Ovary (tissue), 7 donors: ENCODE measurements at regions not wholly inside any gene's neighbourhood (a gene's known extent, or its start where the extent isn't known, plus 50 kb on each side); places are given as distances from the start of the nearest gene placed in this dataset.

Experiments used
- DNase-seq, 5 donors: peaks; one replicate each; pipeline ENCODE4 v3.0.0-alpha.2; 2019 to 2020
- H3K27ac ChIP-seq, 2 donors: fragments of 200-600 bp; one replicate each; pipeline versions ENCODE4 v1.5.1 to v1.8.0; 2019 to 2022
- H3K27me3 ChIP-seq: fragments of 200-600 bp; one replicate; pipeline ENCODE4 v1.8.0; 2022
- H3K36me3 ChIP-seq: fragments of 200-600 bp; sonication (generic); one replicate; pipeline ENCODE4 v1.5.1; 2019
- H3K4me1 ChIP-seq: one replicate; pipeline ENCODE4 v1.8.1; 2013; ENCODE audit warnings: mild to moderate bottlenecking, moderate library complexity; ENCODE audit not compliant: insufficient read depth
- H3K4me3 ChIP-seq: fragments of 200-600 bp; sonication (generic); one replicate; pipeline ENCODE4 v1.5.1; 2017
- H3K9me3 ChIP-seq, 2 donors: fragments of 200-600 bp in 1 of 2; sonication (generic) in 1 of 2; one replicate each; pipeline versions ENCODE4 v1.5.1 to v1.8.1; 2013 to 2019; ENCODE audit warnings: mild to moderate bottlenecking in 1 of 2, moderate library complexity in 1 of 2
- CTCF ChIP-seq, 3 donors: fragments of 450-650 bp in 2 of 3; fragments of 200-600 bp in 1 of 3; IDR thresholded peaks; one replicate each; pipeline versions ENCODE4 v1.5.1 to v1.8.0; 2016 to 2022; ENCODE audit warnings: antibody characterized with exemption in 3 of 3, mild to moderate bottlenecking in 1 of 3
- EP300 ChIP-seq: sonication (generic); formaldehyde crosslinking; IDR thresholded peaks from one replicate; pipeline ENCODE4 v1.6.1; 2017; ENCODE audit warnings: antibody characterized with exemption
- POLR2A ChIP-seq: fragments of 450-650 bp; IDR thresholded peaks from one replicate; pipeline ENCODE4 v1.6.1; 2017; ENCODE audit warnings: antibody characterized with exemption, mild to moderate bottlenecking, moderate library complexity
- WGBS, 3 donors: extraction: QIAGEN DNeasy Blood & Tissue Kit in 1 of 3; methylation state at CpG; one replicate each; pipeline versions ENCODE4 v1.1.5 to v1.1.7; 2013 to 2017; 5-methylcytosine and 5-hydroxymethylcytosine counted together
- intact Hi-C, 4 donors: fragments of 100-400 bp; cut with DNase I; formaldehyde crosslinking; loops; one replicate each; pipeline versions ENCODE4 v1.11.0 to v1.15.1; 2022 to 2023
- donor health status: DM: no; HTN: no; CAD: no; lungs with moderate emphysema.
- donor health status: DM: no; HTN: no; CAD: no.
- donor health status: Bipolar disorder and iron deficiency.
- donor health status: DM: no; HTN: no; CAD: no.
- donor health status: DM: yes; HTN: yes; CAD: no.

DNA sequence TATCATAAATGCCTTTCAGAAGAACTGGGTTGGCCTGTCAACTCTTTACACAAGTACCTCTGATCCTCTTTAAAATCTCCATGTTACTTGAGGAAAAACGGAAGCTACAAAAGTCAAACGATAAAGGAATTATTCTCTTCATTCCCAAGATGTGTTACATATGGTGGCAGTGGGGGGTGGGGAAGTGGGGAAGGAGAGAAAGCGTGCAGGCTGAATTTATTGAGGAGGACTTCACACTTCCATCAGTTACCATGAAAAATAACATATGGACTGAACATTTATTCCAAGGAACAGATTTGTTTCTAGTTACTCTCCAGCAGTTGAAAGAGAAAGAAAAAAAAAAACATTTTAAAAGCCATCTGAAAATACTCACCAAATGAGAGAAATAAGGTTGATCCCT is 474.4 kb upstream of the DCN start:
- TF ChIP-seq EP300 (no peak), CTCF (IDR thresholded peaks at IDR 0.05) (no peak), POLR2A (no peak)
- no peak overlapping the region for H3K4me3 ChIP-seq
- H3K36me3 ChIP-seq = no peaks in the 10 kb centered on the region
- no peak for DNase-seq
- no peaks in the 10 kb centered on the region for H3K27me3 ChIP-seq
- no peaks in the 10 kb centered on the region for H3K4me1 ChIP-seq
- 50 to 66% (median 60%) methylated on average over 3 of the region's 3 CpGs for WGBS, 3 donors
- H3K9me3 ChIP-seq = no peaks in the 10 kb centered on the region
- H3K27ac ChIP-seq = no peak overlapping the region
- intact Hi-C loops = no loop called here

- 73 to 81% (median 73%) methylated on average over 3 of the region's 3 CpGs for WGBS, 3 donors
- no peak for TF ChIP-seq EP300
- no peak for TF ChIP-seq POLR2A
- TF ChIP-seq CTCF (IDR thresholded peaks at IDR 0.05) = no peak
- intact Hi-C loops = no loop called here
Measured at GRCh38 chr12:91655966-91656365, 473.3 kb upstream of the DCN start.

GRCh38 chr12:91654087-91654486 is 471.5 kb upstream of the DCN start:
- Histone ChIP-seq H3K4me1 (no peaks in the 10 kb centered on the region), H3K36me3 (no peaks in the 10 kb centered on the region), H3K4me3 (no peak overlapping the region), H3K27ac (no peak overlapping the region), H3K27me3 (no peaks in the 10 kb centered on the region), H3K9me3 (no peaks in the 10 kb centered on the region)
- no peak for DNase-seq
- intact Hi-C loops = no loop called here
- 96 to 98% (median 97%) methylated on average over 3 of the region's 3 CpGs for WGBS, 3 donors
- no peak for TF ChIP-seq POLR2A

More at GRCh38 chr12:91655966-91656365, 473.3 kb upstream of the DCN start:
- Histone ChIP-seq H3K27ac (no peak overlapping the region), H3K4me3 (no peak overlapping the region), H3K4me1 (no peaks in the 10 kb centered on the region), H3K36me3 (no peaks in the 10 kb centered on the region), H3K9me3 (no peaks in the 10 kb centered on the region), H3K27me3 (no peaks in the 10 kb centered on the region)
- DNase-seq = no peak

- H3K4me1 ChIP-seq = no peaks in the 10 kb centered on the region
- H3K36me3 ChIP-seq = no peaks in the 10 kb centered on the region
- no peaks in the 10 kb centered on the region for H3K27me3 ChIP-seq
- no peaks in the 10 kb centered on the region for H3K9me3 ChIP-seq
- intact Hi-C loops = no loop called here
- no peak overlapping the region for H3K27ac ChIP-seq
- DNase-seq = no peak
- TF ChIP-seq POLR2A = no peak
- no peak overlapping the region for H3K4me3 ChIP-seq
Measured at GRCh38 chr12:91651728-91652127, 469.1 kb upstream of the DCN start.

DNA sequence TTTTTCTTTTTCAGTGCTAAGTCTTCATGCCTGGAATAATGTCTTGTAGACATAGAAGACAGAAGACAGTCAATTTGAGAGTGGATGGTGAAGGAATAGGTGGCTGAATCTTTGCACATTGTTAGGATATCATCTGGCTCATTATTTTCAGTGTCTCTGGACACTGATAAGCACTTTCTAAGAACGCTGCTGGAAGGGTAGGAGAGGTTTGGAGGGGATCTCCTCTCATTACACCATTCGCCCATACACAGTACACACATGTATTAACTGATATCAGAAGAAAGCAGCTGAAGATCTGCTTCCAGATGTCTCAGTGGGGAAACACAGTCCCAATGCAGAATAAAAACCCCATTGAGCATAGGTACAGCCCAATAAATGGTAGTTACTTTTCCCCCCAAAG is 461.1 kb upstream of the DCN start:
- Histone ChIP-seq H3K4me1 (no peaks in the 10 kb centered on the region), H3K4me3 (no peak overlapping the region), H3K27me3 (no peaks in the 10 kb centered on the region), H3K27ac (no peak overlapping the region), H3K36me3 (no peaks in the 10 kb centered on the region), H3K9me3 (no peaks in the 10 kb centered on the region)
- intact Hi-C loops = no loop called here
- 80 to 86% (median 82%) methylated on average over 2 of the region's 2 CpGs for WGBS, 3 donors
- TF ChIP-seq CTCF (IDR thresholded peaks at IDR 0.05) (no peak), POLR2A (no peak), EP300 (no peak)
- DNase-seq = no peak

GRCh38 chr12:91640021-91640420 is 457.4 kb upstream of the DCN start:
- intact Hi-C loops = no loop called here
- H3K27ac ChIP-seq = no peak overlapping the region
- no peaks in the 10 kb centered on the region for H3K27me3 ChIP-seq
- no peaks in the 10 kb centered on the region for H3K36me3 ChIP-seq
- peaks cover 0 to 3% of the 10 kb centered on the region in 2 donors for H3K9me3 ChIP-seq
- WGBS, 3 donors = 62 to 73% (median 73%) methylated on average over 2 of the region's 2 CpGs
- TF ChIP-seq CTCF (IDR thresholded peaks at IDR 0.05) (no peak), POLR2A (no peak), EP300 (no peak)
- no peak for DNase-seq
- no peaks in the 10 kb centered on the region for H3K4me1 ChIP-seq
- H3K4me3 ChIP-seq = no peak overlapping the region
